ENCODE measurements at regions not wholly inside any gene's neighbourhood (a gene's known extent, or its start where the extent isn't known, plus 50 kb on each side); places are given as distances from the start of the nearest gene placed in this dataset.

DNA sequence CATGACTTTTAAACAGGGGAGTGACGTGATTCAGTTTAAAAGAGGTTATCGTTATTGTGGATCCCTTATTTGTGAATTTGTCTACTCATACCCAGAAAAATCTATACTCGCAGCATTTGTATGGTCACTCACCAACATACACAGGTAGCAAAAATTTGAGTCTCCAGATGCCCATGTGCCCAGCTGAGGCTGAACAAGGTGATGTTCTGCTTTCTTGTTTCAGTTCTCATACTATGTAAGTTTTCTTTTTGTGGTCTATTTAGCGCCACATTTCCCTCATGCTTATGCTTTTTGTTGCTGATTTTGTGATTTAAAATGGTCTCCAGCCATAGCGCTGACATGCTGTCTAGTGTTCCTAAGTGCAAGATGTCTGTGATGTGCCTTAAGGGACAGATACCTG, 312.9 kb upstream of the SEMA3A start:
- TF ChIP-seq, protein P1, sequence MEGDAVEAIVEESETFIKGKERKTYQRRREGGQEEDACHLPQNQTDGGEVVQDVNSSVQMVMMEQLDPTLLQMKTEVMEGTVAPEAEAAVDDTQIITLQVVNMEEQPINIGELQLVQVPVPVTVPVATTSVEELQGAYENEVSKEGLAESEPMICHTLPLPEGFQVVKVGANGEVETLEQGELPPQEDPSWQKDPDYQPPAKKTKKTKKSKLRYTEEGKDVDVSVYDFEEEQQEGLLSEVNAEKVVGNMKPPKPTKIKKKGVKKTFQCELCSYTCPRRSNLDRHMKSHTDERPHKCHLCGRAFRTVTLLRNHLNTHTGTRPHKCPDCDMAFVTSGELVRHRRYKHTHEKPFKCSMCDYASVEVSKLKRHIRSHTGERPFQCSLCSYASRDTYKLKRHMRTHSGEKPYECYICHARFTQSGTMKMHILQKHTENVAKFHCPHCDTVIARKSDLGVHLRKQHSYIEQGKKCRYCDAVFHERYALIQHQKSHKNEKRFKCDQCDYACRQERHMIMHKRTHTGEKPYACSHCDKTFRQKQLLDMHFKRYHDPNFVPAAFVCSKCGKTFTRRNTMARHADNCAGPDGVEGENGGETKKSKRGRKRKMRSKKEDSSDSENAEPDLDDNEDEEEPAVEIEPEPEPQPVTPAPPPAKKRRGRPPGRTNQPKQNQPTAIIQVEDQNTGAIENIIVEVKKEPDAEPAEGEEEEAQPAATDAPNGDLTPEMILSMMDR (IDR thresholded peaks at IDR 0.05; ENCODE audit: unreplicated experiment in 3 of 3), result no peak
- no peaks in the 10 kb centered on the region for H3K9me3 Mint-ChIP-seq
- H3K4me1 Mint-ChIP-seq, result no peaks in the 10 kb centered on the region
- H3K27me3 Mint-ChIP-seq (ENCODE audit: low read depth), result no peaks in the 10 kb centered on the region
- no peaks in the 10 kb centered on the region for H3K36me3 Mint-ChIP-seq (ENCODE audit: low read depth)
- no peak overlapping the region for H3K4me3 Mint-ChIP-seq
- peak overlapping the region in 2 of 3 experiments; percentile 36 to 48 for H3K27ac Mint-ChIP-seq

DNA sequence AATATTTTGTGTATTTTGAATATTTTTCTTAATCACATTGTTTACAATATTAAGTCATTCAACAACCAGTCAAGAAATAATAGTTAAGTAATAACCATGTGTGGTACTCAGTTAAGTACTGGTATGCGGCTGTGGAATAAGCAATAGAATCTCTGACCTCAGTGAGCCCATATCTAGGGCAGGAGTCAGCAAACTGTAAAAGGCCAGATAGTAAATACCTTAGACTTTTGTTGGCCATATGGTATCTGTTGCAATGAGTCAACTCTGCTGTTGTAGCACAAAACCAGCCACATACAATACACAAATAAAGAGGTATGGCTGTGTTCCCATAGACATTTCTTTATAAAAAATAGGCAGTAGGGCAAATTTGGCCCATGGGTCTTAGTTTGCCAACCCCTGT, 311.6 kb upstream of the SEMA3A start:
- H3K9me3 Mint-ChIP-seq, result no peaks in the 10 kb centered on the region
- TF ChIP-seq, protein P1 (IDR thresholded peaks at IDR 0.05; ENCODE audit: unreplicated experiment in 3 of 3), result no peak
- H3K36me3 Mint-ChIP-seq (ENCODE audit: low read depth), result no peaks in the 10 kb centered on the region
- H3K4me1 Mint-ChIP-seq, result no peaks in the 10 kb centered on the region
- no peaks in the 10 kb centered on the region for H3K27me3 Mint-ChIP-seq (ENCODE audit: low read depth)
- no peak overlapping the region for H3K27ac Mint-ChIP-seq
- no peak overlapping the region for H3K4me3 Mint-ChIP-seq

DNA sequence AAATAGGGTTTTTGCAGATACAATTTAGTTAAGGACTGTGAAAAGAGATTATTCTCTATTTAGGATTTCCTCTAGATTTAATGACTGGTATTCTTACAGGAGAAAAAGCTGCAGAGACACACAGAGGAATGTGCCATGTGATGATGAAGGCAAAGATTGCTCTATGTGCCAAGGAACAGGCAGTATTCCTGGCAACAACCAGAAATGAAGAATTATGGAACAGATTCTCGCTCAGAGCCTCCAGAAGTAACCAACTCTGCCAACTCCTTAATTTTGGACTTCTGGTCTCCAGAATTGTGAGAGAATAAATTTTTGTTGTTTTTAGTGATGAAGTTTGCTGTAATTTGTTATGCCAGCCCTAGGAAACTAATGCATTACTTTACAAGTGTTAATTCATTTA, 307.6 kb upstream of the SEMA3A start:
- TF ChIP-seq, protein P1 (IDR thresholded peaks at IDR 0.05; ENCODE audit: unreplicated experiment in 3 of 3), result no peak

DNA sequence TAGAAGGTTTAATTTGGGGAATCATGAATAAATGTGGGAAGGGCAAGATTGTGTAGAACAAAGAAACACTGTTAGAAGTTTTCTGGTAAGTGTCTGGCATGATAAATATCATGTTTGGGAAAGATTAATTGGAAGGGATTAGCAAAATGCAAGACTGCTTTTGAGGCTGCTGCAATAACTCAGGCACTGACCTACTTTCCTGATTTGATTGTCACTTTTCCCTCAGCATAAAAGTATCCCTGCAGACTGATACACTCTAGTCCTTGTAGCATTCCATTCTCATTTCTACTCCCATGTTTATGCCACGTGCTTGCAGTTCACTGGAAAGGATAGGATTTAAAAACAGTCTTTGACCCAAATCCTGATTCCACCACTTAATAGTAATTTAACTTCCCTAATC, 303.3 kb upstream of the SEMA3A start:
- no peak overlapping the region for H3K27ac Mint-ChIP-seq
- H3K4me1 Mint-ChIP-seq, result no peaks in the 10 kb centered on the region
- TF ChIP-seq, protein P1 (IDR thresholded peaks at IDR 0.05; ENCODE audit: unreplicated experiment in 3 of 3), result no peak
- no peaks in the 10 kb centered on the region for H3K36me3 Mint-ChIP-seq (ENCODE audit: low read depth)
- H3K4me3 Mint-ChIP-seq, result no peak overlapping the region
- no peaks in the 10 kb centered on the region for H3K27me3 Mint-ChIP-seq (ENCODE audit: low read depth)
- H3K9me3 Mint-ChIP-seq, result no peaks in the 10 kb centered on the region

More for the DNA sequence above, 307.6 kb upstream of the SEMA3A start:
- no peak overlapping the region for H3K4me3 Mint-ChIP-seq
- no peaks in the 10 kb centered on the region for H3K4me1 Mint-ChIP-seq
- H3K36me3 Mint-ChIP-seq (ENCODE audit: low read depth), result no peaks in the 10 kb centered on the region
- no peak overlapping the region for H3K27ac Mint-ChIP-seq
- H3K27me3 Mint-ChIP-seq (ENCODE audit: low read depth), result no peaks in the 10 kb centered on the region
- H3K9me3 Mint-ChIP-seq, result no peaks in the 10 kb centered on the region

DNA sequence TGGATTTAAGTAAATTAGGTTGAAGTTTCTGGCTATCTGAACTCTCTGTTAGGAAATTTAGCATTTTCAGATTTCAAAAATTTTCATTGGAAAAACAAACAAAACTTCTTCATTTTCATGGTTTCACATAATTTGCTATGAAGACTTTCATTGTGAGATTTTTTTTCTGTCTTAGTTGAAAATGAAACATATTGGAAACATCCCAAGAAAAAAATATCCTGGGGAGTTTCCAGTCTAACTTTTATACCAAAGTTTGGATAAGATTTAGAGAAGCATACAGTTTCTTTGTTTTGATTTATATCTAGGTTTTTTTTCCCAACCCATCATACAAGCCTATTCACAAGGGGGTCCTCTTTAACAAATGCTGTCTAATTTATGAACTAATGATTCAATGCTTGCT, 300.5 kb upstream of the SEMA3A start:
- peaks cover 17% of the 10 kb centered on the region for H3K4me1 Mint-ChIP-seq
- TF ChIP-seq, protein P1 (IDR thresholded peaks at IDR 0.05; ENCODE audit: unreplicated experiment in 3 of 3), result no peak
- H3K27ac Mint-ChIP-seq, result peak overlapping the region in 2 of 3 experiments; percentile 10 to 24
- no peaks in the 10 kb centered on the region for H3K9me3 Mint-ChIP-seq
- H3K36me3 Mint-ChIP-seq (ENCODE audit: low read depth), result no peaks in the 10 kb centered on the region
- no peak overlapping the region for H3K4me3 Mint-ChIP-seq
- H3K27me3 Mint-ChIP-seq (ENCODE audit: low read depth), result no peaks in the 10 kb centered on the region

All from nephron (organoid).